Uterus (tissue), 2 donors: ENCODE measurements at regions not wholly inside any gene's neighbourhood (a gene's known extent, or its start where the extent isn't known, plus 50 kb on each side); places are given as distances from the start of the nearest gene placed in this dataset.

Source experiments
- CTCF ChIP-seq, 4 experiments: fragments of 200-600 bp in 2 of 4; fragments of 450-650 bp in 2 of 4; sonication (generic) in 2 of 4; IDR thresholded peaks; one replicate each; pipeline ENCODE4 v1.5.1; 2016 to 2019; ENCODE audit warnings: antibody characterized with exemption in 4 of 4, mild to moderate bottlenecking in 2 of 4, moderate library complexity in 1 of 4
- POLR2A ChIP-seq, 2 donors: fragments of 450-650 bp; IDR thresholded peaks; one replicate each; pipeline ENCODE4 v1.6.1; 2016; ENCODE audit warnings: antibody characterized with exemption in 2 of 2, mild to moderate bottlenecking in 1 of 2, moderate library complexity in 1 of 2

GRCh38 chr2:16285813-16286510, 345.6 kb downstream of the MYCN start:
- TF ChIP-seq CTCF (IDR thresholded peaks at IDR 0.05) (no peak), POLR2A (IDR thresholded peaks at IDR 0.05) (no peak)
